ENCODE measurements at regions not wholly inside any gene's neighbourhood (a gene's known extent, or its start where the extent isn't known, plus 50 kb on each side); places are given as distances from the start of the nearest gene placed in this dataset.
"Not testable (repeated sequence)": the region's sequence is repeated elsewhere in the genome, so short reads cannot be mapped to it uniquely, and the experiment has no call there.

- not testable (repeated sequence) for TF ChIP-seq CTCF (conservative IDR thresholded peaks at IDR 0.05; ENCODE audit: low read length); EZH2phosphoT487 (IDR thresholded peaks at IDR 0.05; ENCODE audit: borderline replicate concordance, low read depth, low read length)
Measured at GRCh38 chr11:89626881-89627280, 83.2 kb upstream of the TRIM77 start.

Data from OCI-LY7 (cell line).